Esophagus muscularis mucosa (tissue), 4 donors: ENCODE measurements at regions not wholly inside any gene's neighbourhood (a gene's known extent, or its start where the extent isn't known, plus 50 kb on each side); places are given as distances from the start of the nearest gene placed in this dataset.
"Not testable (repeated sequence)": the region's sequence is repeated elsewhere in the genome, so short reads cannot be mapped to it uniquely, and the experiment has no call there.

Experiments used
- DNase-seq: peaks from one replicate; pipeline ENCODE4 v3.0.0-alpha.2; 2017; ENCODE audit errors: extremely low spot score
- H3K27ac ChIP-seq, 4 donors: fragments of 200-600 bp; sonication (generic); replicated peaks in 1 of 4; 1 replicate in 3 of 4; 2 replicates in 1 of 4; pipeline ENCODE4 v1.5.1; 2016 to 2019; ENCODE audit warnings: mild to moderate bottlenecking in 1 of 4
- H3K27me3 ChIP-seq, 4 donors: fragments of 200-600 bp; sonication (generic); one replicate each; pipeline versions ENCODE4 v1.5.1 to v1.6.0; 2016 to 2019
- H3K36me3 ChIP-seq, 4 donors: fragments of 200-600 bp; sonication (generic); one replicate each; pipeline ENCODE4 v1.5.1; 2016 to 2019
- H3K4me1 ChIP-seq, 4 donors: fragments of 200-600 bp; sonication (generic); one replicate each; pipeline ENCODE4 v1.5.1; 2016 to 2019
- H3K4me3 ChIP-seq, 4 donors: fragments of 200-600 bp; sonication (generic); 1 replicate in 2 of 4; 2 replicates in 2 of 4; pipeline ENCODE4 v1.5.1; 2016 to 2019; ENCODE audit warnings: mild to moderate bottlenecking in 4 of 4, moderate library complexity in 1 of 4
- H3K9me3 ChIP-seq, 4 donors: fragments of 200-600 bp; sonication (generic); 1 replicate in 3 of 4; 2 replicates in 1 of 4; pipeline ENCODE4 v1.5.1; 2016 to 2019
- EP300 ChIP-seq: sonication (generic); formaldehyde crosslinking; IDR thresholded peaks from one replicate; pipeline ENCODE4 v1.6.1; 2017; ENCODE audit warnings: antibody characterized with exemption
- POLR2A ChIP-seq: fragments of 450-650 bp; IDR thresholded peaks from one replicate; pipeline ENCODE4 v1.6.1; 2017; ENCODE audit warnings: antibody characterized with exemption, moderate library complexity, mild to moderate bottlenecking, low read depth
- POLR2AphosphoS5 ChIP-seq, 2 donors: sonication (generic); formaldehyde crosslinking; IDR thresholded peaks; one replicate each; pipeline ENCODE4 v1.6.1; 2017; ENCODE audit warnings: antibody characterized with exemption in 2 of 2
- WGBS: methylation state at CpG from one replicate; pipeline ENCODE4 v1.1.5; 2018; 5-methylcytosine and 5-hydroxymethylcytosine counted together
- intact Hi-C: fragments of 100-400 bp; cut with DNase I; formaldehyde crosslinking; loops from one replicate; pipeline ENCODE4 v1.15.1; 2023
- TF ChIP-seq, protein P1 (sequence below), 3 experiments: fragments of 200-600 bp in 2 of 3; fragments of 450-650 bp in 1 of 3; sonication (generic) in 2 of 3; IDR thresholded peaks; one replicate each; pipeline ENCODE4 v1.5.1; 2017 to 2019; ENCODE audit warnings: antibody characterized with exemption in 3 of 3, mild to moderate bottlenecking in 2 of 3, moderate library complexity in 1 of 3

DNA sequence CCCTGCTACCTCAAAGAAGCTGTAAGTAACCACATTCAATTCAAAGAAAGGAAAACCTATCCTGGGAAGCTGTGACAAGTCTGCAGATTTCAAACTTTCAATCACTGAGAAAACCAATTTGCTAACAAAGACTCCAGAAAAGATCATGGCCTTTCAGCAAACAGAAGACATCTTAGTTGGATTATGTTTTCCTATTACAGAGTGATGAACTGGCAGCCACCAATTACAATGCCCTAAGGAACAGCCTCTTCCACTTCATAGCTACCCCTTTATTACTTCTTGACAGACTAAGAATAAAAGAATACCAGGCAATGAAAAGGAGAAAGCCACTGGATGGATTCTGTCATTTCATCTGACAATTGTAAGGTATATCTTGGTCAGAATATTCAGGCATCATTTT is 128.2 kb upstream of the RASEF start:
- H3K4me1 ChIP-seq = no peaks in the 10 kb centered on the region
- H3K4me3 ChIP-seq = no peak overlapping the region
- no peak for DNase-seq
- H3K36me3 ChIP-seq = no peaks in the 10 kb centered on the region
- H3K27ac ChIP-seq = no peak overlapping the region
- H3K9me3 ChIP-seq = no peaks in the 10 kb centered on the region
- no peak for TF ChIP-seq POLR2AphosphoS5 (IDR thresholded peaks at IDR 0.05)
- no peak for TF ChIP-seq EP300
- H3K27me3 ChIP-seq = peaks cover 0 to 42% (median 0%) of the 10 kb centered on the region in 4 donors
- intact Hi-C loops = no loop called here

DNA sequence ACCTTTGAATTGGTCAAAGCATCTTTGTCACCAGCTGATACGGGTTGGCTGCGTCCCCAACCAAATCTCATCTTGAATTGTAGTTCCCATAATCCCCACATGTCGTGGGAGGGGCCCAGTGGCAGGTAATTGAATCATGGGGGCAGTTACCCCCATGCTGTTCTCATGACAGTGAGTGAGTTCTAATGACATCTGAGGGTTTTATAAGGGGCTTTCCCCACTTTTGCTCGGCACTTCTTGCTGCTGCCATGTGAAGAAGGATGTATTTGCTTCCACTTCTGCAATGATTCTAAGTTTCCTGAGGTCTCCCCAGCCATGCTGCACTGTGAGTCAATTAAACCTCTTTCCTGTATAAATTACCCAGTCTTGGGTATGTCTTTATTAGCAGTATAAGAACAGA is 126.1 kb upstream of the RASEF start:
- H3K4me1 ChIP-seq, H3K36me3 ChIP-seq, H3K4me3 ChIP-seq, H3K27ac ChIP-seq, DNase-seq, intact Hi-C loops, H3K9me3 ChIP-seq: not testable (repeated sequence)
- H3K27me3 ChIP-seq = peaks cover 0 to 28% (median 0%) of the 10 kb centered on the region in 4 donors
- WGBS = 53% methylated on average over 4 of the region's 4 CpGs

DNA sequence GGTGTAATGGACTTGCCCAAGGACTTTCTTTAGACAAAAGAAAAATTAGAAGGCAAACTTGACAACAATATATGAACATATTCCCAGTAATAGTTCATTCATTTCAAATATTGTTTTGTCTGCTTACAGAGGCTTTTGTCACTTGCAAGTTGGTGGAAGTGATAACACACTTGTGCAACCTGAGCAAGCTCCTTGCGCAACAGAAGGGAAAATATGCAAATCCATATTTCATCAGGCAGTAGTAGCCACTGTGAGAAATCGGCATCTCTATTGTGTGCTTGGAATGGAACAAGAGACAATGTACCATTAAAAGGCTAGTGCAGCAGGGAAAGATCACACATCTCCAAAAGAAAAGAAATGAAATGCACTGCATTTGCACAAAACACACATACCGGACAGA is 125.3 kb upstream of the RASEF start:
- no peaks in the 10 kb centered on the region for H3K9me3 ChIP-seq
- H3K27me3 ChIP-seq = peaks cover 0 to 27% (median 0%) of the 10 kb centered on the region in 4 donors
- intact Hi-C loops = no loop called here
- H3K36me3 ChIP-seq = no peaks in the 10 kb centered on the region
- DNase-seq = no peak
- WGBS = 92% methylated on average over 3 of the region's 3 CpGs
- H3K4me3 ChIP-seq = no peak overlapping the region
- TF ChIP-seq, protein P1, sequence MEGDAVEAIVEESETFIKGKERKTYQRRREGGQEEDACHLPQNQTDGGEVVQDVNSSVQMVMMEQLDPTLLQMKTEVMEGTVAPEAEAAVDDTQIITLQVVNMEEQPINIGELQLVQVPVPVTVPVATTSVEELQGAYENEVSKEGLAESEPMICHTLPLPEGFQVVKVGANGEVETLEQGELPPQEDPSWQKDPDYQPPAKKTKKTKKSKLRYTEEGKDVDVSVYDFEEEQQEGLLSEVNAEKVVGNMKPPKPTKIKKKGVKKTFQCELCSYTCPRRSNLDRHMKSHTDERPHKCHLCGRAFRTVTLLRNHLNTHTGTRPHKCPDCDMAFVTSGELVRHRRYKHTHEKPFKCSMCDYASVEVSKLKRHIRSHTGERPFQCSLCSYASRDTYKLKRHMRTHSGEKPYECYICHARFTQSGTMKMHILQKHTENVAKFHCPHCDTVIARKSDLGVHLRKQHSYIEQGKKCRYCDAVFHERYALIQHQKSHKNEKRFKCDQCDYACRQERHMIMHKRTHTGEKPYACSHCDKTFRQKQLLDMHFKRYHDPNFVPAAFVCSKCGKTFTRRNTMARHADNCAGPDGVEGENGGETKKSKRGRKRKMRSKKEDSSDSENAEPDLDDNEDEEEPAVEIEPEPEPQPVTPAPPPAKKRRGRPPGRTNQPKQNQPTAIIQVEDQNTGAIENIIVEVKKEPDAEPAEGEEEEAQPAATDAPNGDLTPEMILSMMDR (IDR thresholded peaks at IDR 0.05) = no peak
- no peak for TF ChIP-seq EP300
- no peak for TF ChIP-seq POLR2AphosphoS5 (IDR thresholded peaks at IDR 0.05)
- TF ChIP-seq POLR2A = no peak
- no peak overlapping the region for H3K27ac ChIP-seq
- H3K4me1 ChIP-seq = no peaks in the 10 kb centered on the region

DNA sequence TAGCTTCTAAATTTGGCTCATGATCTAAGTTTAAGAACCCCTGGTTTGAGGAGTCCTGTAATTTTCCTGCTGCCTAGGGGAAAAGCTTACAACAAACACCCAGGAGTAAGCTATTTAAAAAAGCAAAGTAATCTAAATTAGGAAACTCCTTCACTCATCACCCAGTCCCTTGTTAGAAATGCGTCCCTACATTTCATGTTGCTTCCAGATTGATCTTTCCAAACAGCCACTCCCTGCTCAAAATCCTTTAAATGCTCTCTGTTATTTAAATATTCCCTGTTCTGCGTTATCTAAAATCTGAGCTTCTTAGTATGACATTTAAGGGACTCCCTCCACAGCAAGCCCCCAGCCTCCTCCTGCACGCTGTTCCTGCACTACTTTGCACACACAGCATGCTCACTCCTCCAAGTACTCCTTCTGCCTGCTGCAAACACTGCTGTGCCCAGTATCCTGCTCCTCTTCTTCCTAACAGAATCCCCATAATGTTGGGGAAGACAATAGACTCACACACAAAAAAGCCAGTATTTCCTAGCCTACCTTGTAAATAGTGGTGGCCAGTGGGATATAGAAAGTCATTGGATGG is 123.3 kb upstream of the RASEF start:
- Histone ChIP-seq H3K4me3 (no peak overlapping the region), H3K27ac (no peak overlapping the region), H3K4me1 (no peaks in the 10 kb centered on the region), H3K36me3 (no peaks in the 10 kb centered on the region), H3K9me3 (no peaks in the 10 kb centered on the region), H3K27me3 (peaks cover 0 to 16% (median 0%) of the 10 kb centered on the region in 4 donors)
- intact Hi-C loops = no loop called here
- 48% methylated on average over 3 of the region's 3 CpGs for WGBS
- TF ChIP-seq EP300 (no peak), POLR2A (no peak), POLR2AphosphoS5 (IDR thresholded peaks at IDR 0.05) (no peak)
- TF ChIP-seq, protein P1 (IDR thresholded peaks at IDR 0.05) = no peak
- DNase-seq = no peak

DNA sequence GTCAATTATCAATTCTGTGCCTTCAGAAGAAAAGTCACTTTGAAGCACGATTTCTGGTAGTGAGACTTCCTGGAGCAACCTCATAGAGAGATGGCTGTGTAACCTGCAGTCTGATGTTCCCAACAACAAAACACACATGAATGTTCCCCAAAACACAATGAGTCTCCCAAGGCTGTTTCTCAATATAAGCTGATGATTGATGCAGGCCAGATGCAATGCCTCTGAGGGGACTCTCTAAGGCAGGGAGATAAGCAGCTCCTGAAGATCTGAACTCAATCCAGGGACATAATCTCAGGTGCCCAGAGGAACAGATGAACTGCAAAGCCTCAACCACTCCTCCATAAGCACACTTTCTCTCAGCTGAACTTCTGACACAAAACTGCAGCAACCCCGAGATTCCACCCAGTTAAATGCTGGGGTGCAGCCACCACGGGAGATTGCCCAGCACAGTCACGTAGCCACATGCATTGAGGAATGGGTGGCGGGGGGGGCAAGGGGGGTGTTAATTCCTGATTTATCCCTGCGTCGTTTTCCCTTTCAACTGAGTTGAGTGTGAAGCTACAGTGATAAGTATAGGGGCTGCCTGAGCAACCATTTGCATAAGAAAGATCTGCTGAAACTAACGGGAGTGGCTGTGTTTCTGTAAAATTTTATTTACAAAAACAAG is 122.7 kb upstream of the RASEF start:
- intact Hi-C loops = no loop called here
- TF ChIP-seq EP300 = no peak
- no peak for TF ChIP-seq POLR2A
- no peak for TF ChIP-seq POLR2AphosphoS5 (IDR thresholded peaks at IDR 0.05)
- TF ChIP-seq, protein P1 (IDR thresholded peaks at IDR 0.05) = no peak
- 51% methylated on average over 8 of the region's 8 CpGs for WGBS
- Histone ChIP-seq H3K27ac (no peak overlapping the region), H3K4me1 (no peaks in the 10 kb centered on the region), H3K4me3 (no peak overlapping the region), H3K36me3 (no peaks in the 10 kb centered on the region), H3K27me3 (peaks cover 0 to 16% (median 0%) of the 10 kb centered on the region in 4 donors), H3K9me3 (no peaks in the 10 kb centered on the region)
- DNase-seq = peak; percentile 70

DNA sequence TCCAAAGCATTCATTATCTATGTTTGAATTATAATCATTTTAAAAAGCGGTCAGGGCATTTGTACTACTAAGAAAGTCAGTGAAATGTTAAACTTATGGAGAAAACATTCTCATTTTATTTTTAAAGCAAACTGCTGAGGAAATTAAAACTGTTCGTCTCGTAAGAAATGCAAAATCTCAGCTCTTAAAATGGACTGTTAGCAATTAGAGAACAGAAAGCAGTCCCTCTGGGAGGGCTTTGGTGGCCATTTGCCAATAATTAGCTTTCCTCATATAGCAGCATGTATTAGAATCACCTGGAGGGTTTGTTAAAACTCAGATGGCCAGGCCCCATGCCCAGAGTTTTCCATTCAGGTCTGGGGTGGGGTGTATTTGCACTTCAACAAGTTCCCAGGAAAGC is 120.7 kb upstream of the RASEF start:
- DNase-seq = no peak
- Histone ChIP-seq H3K4me1 (no peaks in the 10 kb centered on the region), H3K27ac (no peak overlapping the region), H3K36me3 (no peaks in the 10 kb centered on the region), H3K27me3 (peaks cover 0 to 14% (median 0%) of the 10 kb centered on the region in 4 donors), H3K4me3 (no peak overlapping the region), H3K9me3 (no peaks in the 10 kb centered on the region)
- no peak for TF ChIP-seq EP300
- TF ChIP-seq, protein P1 (IDR thresholded peaks at IDR 0.05) = no peak
- no peak for TF ChIP-seq POLR2AphosphoS5 (IDR thresholded peaks at IDR 0.05)
- TF ChIP-seq POLR2A = no peak
- intact Hi-C loops = no loop called here
- 78% methylated on average over 3 of the region's 3 CpGs for WGBS
